ENCODE measurements at regions not wholly inside any gene's neighbourhood (a gene's known extent, or its start where the extent isn't known, plus 50 kb on each side); places are given as distances from the start of the nearest gene placed in this dataset.

DNA sequence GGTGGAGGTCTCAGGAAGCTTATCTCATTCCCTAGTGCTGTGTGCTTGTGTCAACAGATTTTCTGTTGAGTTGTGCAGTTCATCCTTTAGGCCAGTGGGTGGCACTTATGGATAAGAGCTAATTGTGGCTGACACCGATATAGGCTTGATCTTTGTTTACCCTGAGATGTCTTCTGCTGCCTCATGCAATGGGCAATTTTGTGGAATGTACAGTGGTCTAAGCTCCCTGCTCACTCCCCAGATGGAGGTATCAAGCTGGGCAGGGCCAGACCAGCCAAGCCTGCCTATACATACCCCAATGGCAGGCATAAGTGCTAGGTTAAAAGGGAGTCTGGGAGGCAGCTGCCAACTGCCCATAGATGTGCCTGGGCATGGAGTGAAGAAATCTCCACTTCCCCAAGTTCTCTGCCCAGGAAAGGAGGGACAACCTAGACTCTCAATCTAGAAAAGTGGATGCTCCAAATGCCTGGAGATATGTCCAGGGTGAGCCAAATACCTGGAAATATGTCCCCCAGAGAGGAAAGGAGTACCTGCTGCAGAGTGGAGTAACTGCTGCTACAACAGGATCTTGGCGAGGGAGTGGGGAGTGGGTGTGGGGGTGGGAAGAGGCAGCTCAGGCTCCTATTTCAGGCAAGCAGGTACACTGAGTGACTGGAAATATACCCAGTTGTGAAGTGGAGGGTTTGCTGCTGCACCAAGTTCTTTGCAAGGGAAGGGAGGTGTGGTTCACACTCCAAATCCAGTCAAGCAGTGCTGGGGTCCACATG lies 53.2 kb upstream of the ARG1 start:
- peak; percentile 59 for DNase-seq

Data from CD4-positive, alpha-beta T cell treated with Interleukin-17A for 4 hours (primary cell).